Mucosa of rectum (tissue), 2 donors: ENCODE measurements at regions not wholly inside any gene's neighbourhood (a gene's known extent, or its start where the extent isn't known, plus 50 kb on each side); places are given as distances from the start of the nearest gene placed in this dataset.
A peak's percentile ranks its signal among the peaks of the same experiment; 100 is the strongest.

Experiments used
- H3K27ac ChIP-seq, 2 donors: one replicate each; pipeline ENCODE4 v1.7.0; 2013; ENCODE audit warnings: inconsistent platforms in 2 of 2, low read depth in 2 of 2, low read length in 2 of 2
- H3K27me3 ChIP-seq, 2 donors: one replicate each; pipeline ENCODE4 v1.7.0; 2013; ENCODE audit warnings: low read length in 2 of 2; ENCODE audit not compliant: control insufficient read depth in 2 of 2, insufficient read depth in 2 of 2
- H3K36me3 ChIP-seq, 2 donors: one replicate each; pipeline ENCODE4 v1.7.0; 2013; ENCODE audit warnings: low read length in 2 of 2; ENCODE audit not compliant: control insufficient read depth in 2 of 2, insufficient read depth in 2 of 2
- H3K4me1 ChIP-seq, 2 donors: one replicate each; pipeline ENCODE4 v1.7.0; 2013; ENCODE audit warnings: low read length in 2 of 2, mild to moderate bottlenecking in 1 of 2; ENCODE audit not compliant: control insufficient read depth in 2 of 2, insufficient read depth in 2 of 2
- H3K4me3 ChIP-seq, 2 donors: one replicate each; pipeline ENCODE4 v1.7.0; 2013; ENCODE audit warnings: low read length in 2 of 2
- H3K9ac ChIP-seq, 2 donors: one replicate each; pipeline ENCODE4 v1.7.0; 2013; ENCODE audit warnings: low read length in 2 of 2, low read depth in 1 of 2, mild to moderate bottlenecking in 1 of 2
- H3K9me3 ChIP-seq, 2 donors: one replicate each; pipeline ENCODE4 v1.7.0; 2013; ENCODE audit warnings: low read length in 2 of 2; ENCODE audit not compliant: control insufficient read depth in 2 of 2
- donor health status: healthy.
- donor health status: Normal muscosa, but diverticular disease.

GRCh38 chr10:4670737-4671136, 155.3 kb upstream of the AKR1E2 start:
- H3K9me3 ChIP-seq = no peaks in the 10 kb centered on the region
- H3K9ac ChIP-seq = no peak overlapping the region
- no peaks in the 10 kb centered on the region for H3K4me1 ChIP-seq
- H3K27ac ChIP-seq = no peak overlapping the region
- H3K36me3 ChIP-seq = no peaks in the 10 kb centered on the region
- H3K27me3 ChIP-seq = no peaks in the 10 kb centered on the region
- no peak overlapping the region for H3K4me3 ChIP-seq

DNA sequence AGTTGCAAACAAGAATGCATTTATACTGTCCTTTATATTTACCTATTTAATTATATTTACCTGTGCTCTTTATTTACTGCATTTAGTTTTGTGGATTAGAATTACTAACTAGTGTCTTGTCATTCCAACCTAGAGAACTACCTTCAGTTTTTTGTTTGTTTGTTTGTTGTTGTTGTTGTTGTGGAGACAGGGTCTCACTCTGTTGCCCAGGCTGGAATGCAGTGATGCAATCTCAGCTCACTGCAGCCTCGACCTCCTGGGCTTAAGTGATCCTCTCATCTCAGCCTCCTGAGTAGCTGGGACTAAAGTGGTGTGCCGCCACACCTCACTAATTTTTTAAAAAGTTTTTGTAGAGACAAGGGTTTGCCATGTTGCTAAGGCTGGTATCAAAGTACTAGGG, 156.4 kb upstream of the AKR1E2 start:
- no peak overlapping the region for H3K9ac ChIP-seq
- H3K27ac ChIP-seq = no peak overlapping the region
- no peaks in the 10 kb centered on the region for H3K9me3 ChIP-seq
- no peaks in the 10 kb centered on the region for H3K4me1 ChIP-seq
- no peaks in the 10 kb centered on the region for H3K27me3 ChIP-seq
- no peak overlapping the region for H3K4me3 ChIP-seq
- H3K36me3 ChIP-seq = no peaks in the 10 kb centered on the region

- Histone ChIP-seq H3K36me3 (no peaks in the 10 kb centered on the region), H3K4me1 (peaks cover 7 to 33% of the 10 kb centered on the region in 2 donors), H3K27ac (peak overlapping the region; percentile 84 to 94), H3K27me3 (no peaks in the 10 kb centered on the region), H3K4me3 (peak overlapping the region in 1 of 2 donors; percentile 34), H3K9me3 (no peaks in the 10 kb centered on the region), H3K9ac (peak overlapping the region in 1 of 2 donors; percentile 67)
Observed at GRCh38 chr10:4663162-4663992, 162.6 kb upstream of the AKR1E2 start.

DNA sequence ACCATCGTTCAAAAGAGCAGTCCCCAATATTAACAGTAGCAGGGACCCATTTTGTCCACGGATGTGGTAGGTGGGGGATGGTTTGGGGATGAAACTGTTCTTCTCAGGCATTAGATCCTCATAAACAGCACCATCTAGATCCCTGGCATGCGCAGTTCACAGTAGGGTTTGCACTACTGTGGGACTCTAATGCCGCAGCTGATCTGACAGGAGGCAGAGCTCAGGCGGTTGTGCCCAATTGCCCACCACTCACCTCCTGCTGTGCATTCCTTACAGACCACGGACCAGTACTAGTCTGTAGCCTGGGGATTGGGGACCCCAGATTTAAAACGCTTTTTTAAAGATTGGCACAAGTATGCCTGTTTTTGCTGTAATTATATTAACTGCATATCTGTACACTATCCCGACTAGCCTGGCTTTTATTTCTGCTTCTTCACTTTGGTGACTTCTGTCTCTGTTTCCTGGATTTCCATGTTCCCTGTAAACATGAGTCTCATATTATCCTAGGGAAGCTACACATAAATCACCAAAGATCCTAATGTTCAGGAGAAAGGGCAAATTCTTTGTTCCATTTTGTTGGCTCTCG, 163.3 kb upstream of the AKR1E2 start:
- H3K27ac ChIP-seq = peak overlapping the region; percentile 84 to 94
- no peaks in the 10 kb centered on the region for H3K9me3 ChIP-seq

DNA sequence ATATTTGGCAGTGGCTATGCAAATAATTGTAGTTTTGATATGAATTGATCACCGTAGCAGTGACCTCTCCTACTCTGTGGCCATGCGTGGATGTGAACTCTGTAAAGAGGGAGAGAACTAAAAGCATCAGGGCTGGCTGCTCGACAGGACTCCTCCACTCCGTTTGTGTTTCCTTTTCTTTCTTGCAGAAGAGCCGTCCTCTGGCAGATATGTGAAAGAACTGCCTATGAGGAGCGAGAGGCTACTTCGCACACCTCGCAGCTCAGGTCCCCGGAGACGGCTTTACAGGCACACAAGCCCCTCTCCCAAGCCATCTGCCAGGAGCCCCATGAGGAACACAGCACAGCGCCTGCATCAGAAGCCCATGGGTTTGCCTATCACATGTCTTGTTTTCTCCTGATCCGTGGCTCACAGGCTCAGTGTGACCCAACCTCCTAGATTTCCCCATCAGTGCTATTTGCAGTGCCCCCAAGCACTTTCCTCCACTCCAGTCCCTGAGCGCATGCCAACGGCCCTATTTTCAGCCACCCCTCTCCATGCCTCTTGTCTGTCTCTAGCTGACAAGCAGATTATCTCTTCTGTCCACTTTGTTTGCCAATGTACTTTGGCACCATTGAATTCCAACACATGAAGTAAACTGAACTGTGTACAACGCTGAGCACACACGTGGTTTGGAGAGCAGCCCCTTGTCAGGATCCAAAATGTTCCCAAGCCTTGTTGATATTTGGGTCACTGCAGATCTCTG, 164.3 kb upstream of the AKR1E2 start:
- H3K27me3 ChIP-seq = no peaks in the 10 kb centered on the region
- H3K9ac ChIP-seq = no peak overlapping the region
- H3K36me3 ChIP-seq = no peaks in the 10 kb centered on the region
- H3K27ac ChIP-seq = no peak overlapping the region
- H3K9me3 ChIP-seq = no peaks in the 10 kb centered on the region
- H3K4me3 ChIP-seq = no peak overlapping the region
- peaks cover 7 to 34% of the 10 kb centered on the region in 2 donors for H3K4me1 ChIP-seq

More for the DNA sequence above, 163.3 kb upstream of the AKR1E2 start:
- peaks cover 7 to 33% of the 10 kb centered on the region in 2 donors for H3K4me1 ChIP-seq
- H3K4me3 ChIP-seq = no peak overlapping the region
- H3K9ac ChIP-seq = peak overlapping the region in 1 of 2 donors; percentile 29
- H3K36me3 ChIP-seq = no peaks in the 10 kb centered on the region
- no peaks in the 10 kb centered on the region for H3K27me3 ChIP-seq

- no peaks in the 10 kb centered on the region for H3K9me3 ChIP-seq
Observed at GRCh38 chr10:4658777-4659176, 167.2 kb upstream of the AKR1E2 start.

DNA sequence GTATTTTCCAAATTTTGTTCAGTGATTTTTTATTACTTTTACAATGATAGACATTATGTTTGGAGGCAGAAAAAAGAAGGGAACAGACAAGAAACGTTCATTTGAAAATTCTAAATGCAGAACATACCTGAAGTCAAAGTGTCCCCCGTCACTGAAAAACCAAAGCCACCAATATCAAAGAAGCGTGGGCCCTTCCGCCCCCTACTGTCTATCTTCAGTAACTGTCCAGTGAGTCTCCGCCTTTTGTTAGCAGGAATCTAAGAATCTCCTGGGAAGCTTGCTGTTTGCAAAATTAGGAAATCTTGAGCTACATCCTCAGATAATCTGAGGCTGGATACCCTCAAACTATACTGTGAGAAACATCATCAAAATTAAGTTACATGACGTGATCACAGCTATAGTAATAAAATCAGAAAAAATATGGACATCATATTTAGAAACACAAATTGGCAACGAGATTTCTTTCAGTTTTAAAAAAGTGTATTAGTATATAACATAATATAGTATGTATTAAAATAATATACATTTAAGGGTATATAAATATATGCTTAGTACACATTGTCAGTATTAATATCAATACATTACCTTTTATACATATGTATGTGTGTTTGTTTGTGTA, 169.3 kb upstream of the AKR1E2 start:
- H3K4me1 ChIP-seq = peaks cover 3 to 9% of the 10 kb centered on the region in 2 donors
- H3K36me3 ChIP-seq = no peaks in the 10 kb centered on the region
- peak overlapping the region in 1 of 2 donors; percentile 42 for H3K9ac ChIP-seq
- no peak overlapping the region for H3K27ac ChIP-seq
- H3K9me3 ChIP-seq = no peaks in the 10 kb centered on the region
- H3K27me3 ChIP-seq = no peaks in the 10 kb centered on the region
- no peak overlapping the region for H3K4me3 ChIP-seq

More at GRCh38 chr10:4658777-4659176, 167.2 kb upstream of the AKR1E2 start:
- Histone ChIP-seq H3K27me3 (no peaks in the 10 kb centered on the region), H3K27ac (no peak overlapping the region), H3K9ac (no peak overlapping the region), H3K4me1 (peaks cover 7 to 29% of the 10 kb centered on the region in 2 donors), H3K4me3 (no peak overlapping the region), H3K36me3 (no peaks in the 10 kb centered on the region)

GRCh38 chr10:4655879-4656278, 170.1 kb upstream of the AKR1E2 start:
- Histone ChIP-seq H3K36me3 (no peaks in the 10 kb centered on the region), H3K27ac (no peak overlapping the region), H3K9me3 (no peaks in the 10 kb centered on the region), H3K4me1 (peaks cover 0 to 3% of the 10 kb centered on the region in 2 donors), H3K27me3 (no peaks in the 10 kb centered on the region), H3K9ac (no peak overlapping the region), H3K4me3 (no peak overlapping the region)

DNA sequence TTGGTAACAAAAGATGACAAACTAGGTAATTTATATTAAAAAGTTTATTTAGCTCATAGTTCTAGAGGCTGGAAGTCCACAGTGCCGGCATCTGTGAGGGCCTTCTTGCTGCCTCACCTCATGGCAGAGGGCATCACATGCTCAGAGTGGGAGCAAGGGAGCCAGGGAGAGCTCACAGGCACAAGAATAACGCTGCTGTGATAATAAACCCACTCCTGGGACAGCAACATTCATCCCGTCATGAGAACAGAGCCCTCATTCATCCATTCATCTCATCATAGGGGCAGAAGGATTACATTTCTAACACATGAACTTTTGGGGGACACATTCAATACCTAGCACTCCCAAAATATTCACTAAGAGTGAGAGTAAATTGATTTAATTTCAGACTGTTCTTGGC, 170.6 kb upstream of the AKR1E2 start:
- Histone ChIP-seq H3K4me1 (peaks cover 0 to 3% of the 10 kb centered on the region in 2 donors), H3K36me3 (no peaks in the 10 kb centered on the region), H3K27me3 (no peaks in the 10 kb centered on the region), H3K9me3 (no peaks in the 10 kb centered on the region), H3K27ac (no peak overlapping the region), H3K9ac (no peak overlapping the region), H3K4me3 (no peak overlapping the region)
